ENCODE measurements at regions not wholly inside any gene's neighbourhood (a gene's known extent, or its start where the extent isn't known, plus 50 kb on each side); places are given as distances from the start of the nearest gene placed in this dataset.

- ATAC-seq (ENCODE audit: low read depth), result no peak
- H3K4me1 Mint-ChIP-seq, result no peaks in the 10 kb centered on the region
- intact Hi-C loops (cut with micrococcal nuclease), result no loop called here
- H3K9me3 Mint-ChIP-seq, result no peaks in the 10 kb centered on the region
- no peak overlapping the region for H3K4me3 Mint-ChIP-seq
- ChIA-PET CTCF (no interaction called here), POLR2A (no interaction called here)
- H3K27me3 Mint-ChIP-seq, result no peaks in the 10 kb centered on the region
- TF ChIP-seq CTCF (IDR thresholded peaks at IDR 0.05), result no peak
- no peak overlapping the region for H3K27ac Mint-ChIP-seq
- no peaks in the 10 kb centered on the region for H3K36me3 Mint-ChIP-seq (ENCODE audit: low read depth)
- no peak for DNase-seq
Measured at GRCh38 chr7:156026076-156026600, 213.9 kb upstream of the SHH start.

GRCh38 chr7:156025675-156026074, 213.4 kb upstream of the SHH start:
- no peaks in the 10 kb centered on the region for H3K36me3 Mint-ChIP-seq (ENCODE audit: low read depth)
- no peak for DNase-seq
- H3K27me3 Mint-ChIP-seq, result no peaks in the 10 kb centered on the region
- H3K4me3 Mint-ChIP-seq, result no peak overlapping the region
- H3K27ac Mint-ChIP-seq, result no peak overlapping the region
- TF ChIP-seq CTCF (IDR thresholded peaks at IDR 0.05), result no peak
- POLR2A ChIA-PET, result no interaction called here
- no peak for ATAC-seq (ENCODE audit: low read depth)
- intact Hi-C loops (cut with micrococcal nuclease), result no loop called here
- H3K9me3 Mint-ChIP-seq, result no peaks in the 10 kb centered on the region
- CTCF ChIA-PET, result no interaction called here
- H3K4me1 Mint-ChIP-seq, result no peaks in the 10 kb centered on the region

GRCh38 chr7:156024201-156024600, 211.9 kb upstream of the SHH start:
- intact Hi-C loops (cut with micrococcal nuclease), result no loop called here
- H3K27ac Mint-ChIP-seq, result no peak overlapping the region
- ATAC-seq (ENCODE audit: low read depth), result no peak
- H3K9me3 Mint-ChIP-seq, result no peaks in the 10 kb centered on the region
- ChIA-PET POLR2A (no interaction called here), CTCF (no interaction called here)
- no peaks in the 10 kb centered on the region for H3K4me1 Mint-ChIP-seq
- H3K36me3 Mint-ChIP-seq (ENCODE audit: low read depth), result no peaks in the 10 kb centered on the region
- no peak for DNase-seq
- H3K27me3 Mint-ChIP-seq, result no peaks in the 10 kb centered on the region
- no peak overlapping the region for H3K4me3 Mint-ChIP-seq
- no peak for TF ChIP-seq CTCF (IDR thresholded peaks at IDR 0.05)

GRCh38 chr7:156022483-156023459, 210.5 kb upstream of the SHH start:
- ATAC-seq (ENCODE audit: low read depth), result no peak
- H3K4me3 Mint-ChIP-seq, result no peak overlapping the region
- POLR2A ChIA-PET, result no interaction called here

More at GRCh38 chr7:156022483-156023459, 210.5 kb upstream of the SHH start:
- no peak for DNase-seq
- Mint-ChIP-seq H3K36me3 (ENCODE audit: low read depth) (no peaks in the 10 kb centered on the region), H3K4me1 (no peaks in the 10 kb centered on the region), H3K9me3 (no peaks in the 10 kb centered on the region), H3K27ac (no peak overlapping the region), H3K27me3 (no peaks in the 10 kb centered on the region)
- no peak for TF ChIP-seq CTCF (IDR thresholded peaks at IDR 0.05)
- intact Hi-C loops (cut with micrococcal nuclease), result no loop called here
- CTCF ChIA-PET, result no interaction called here

All from activated B cell treated with CpG ODN at 0.5 μM for 24 hours (primary cell).